ENCODE measurements at regions not wholly inside any gene's neighbourhood (a gene's known extent, or its start where the extent isn't known, plus 50 kb on each side); places are given as distances from the start of the nearest gene placed in this dataset.
"Not testable (repeated sequence)": the region's sequence is repeated elsewhere in the genome, so short reads cannot be mapped to it uniquely, and the experiment has no call there.

GRCh38 chr14:52124791-52125684, 56.2 kb upstream of the NID2 start:
- no peak for DNase-seq (ENCODE audit: insufficient read length, low spot score)
- no peak for FAIRE-seq

GRCh38 chr14:52122163-52122562, 53.3 kb upstream of the NID2 start:
- FAIRE-seq; DNase-seq (ENCODE audit: insufficient read length, low spot score): not testable (repeated sequence)

- DNase-seq (ENCODE audit: insufficient read length, low spot score) (no peak), FAIRE-seq (no peak)
Observed at GRCh38 chr14:52121441-52121840, 52.6 kb upstream of the NID2 start.

GRCh38 chr14:52119030-52119429, 50.2 kb upstream of the NID2 start:
- DNase-seq (ENCODE audit: insufficient read length, low spot score) = no peak
- FAIRE-seq = no peak
